HFFc6 (cell line): ENCODE measurements at regions not wholly inside any gene's neighbourhood (a gene's known extent, or its start where the extent isn't known, plus 50 kb on each side); places are given as distances from the start of the nearest gene placed in this dataset.
"Not testable (repeated sequence)": the region's sequence is repeated elsewhere in the genome, so short reads cannot be mapped to it uniquely, and the experiment has no call there.

Source experiments
- DNase-seq: peaks from one replicate; pipeline ENCODE4 v3.0.0-alpha.2; 2018
- H3K27ac Mint-ChIP-seq: 2 replicates; pipeline ENCODE4 v1.8.0; 2020; ENCODE audit warnings: mild to moderate bottlenecking, mixed read lengths
- H3K27me3 Mint-ChIP-seq: 2 replicates; pipeline ENCODE4 v1.8.0; 2021; ENCODE audit warnings: mild to moderate bottlenecking, moderate library complexity, mixed read lengths; ENCODE audit not compliant: insufficient read depth
- H3K36me3 Mint-ChIP-seq: 2 replicates; pipeline ENCODE4 v1.8.0; 2021; ENCODE audit warnings: low read depth, mixed read lengths
- H3K4me1 Mint-ChIP-seq: 2 replicates; pipeline ENCODE4 v1.8.0; 2020; ENCODE audit warnings: low read depth, mixed read lengths
- H3K4me3 Mint-ChIP-seq: 2 replicates; pipeline ENCODE4 v1.8.0; 2020; ENCODE audit warnings: mild to moderate bottlenecking, moderate library complexity, mixed read lengths
- H3K9me3 Mint-ChIP-seq: 2 replicates; pipeline ENCODE4 v1.8.0; 2020; ENCODE audit warnings: mild to moderate bottlenecking, mixed read lengths
- TF ChIP-seq, protein P1 (sequence below): fragments of 200-600 bp; sonication (generic); IDR thresholded peaks from 2 replicates; pipeline ENCODE4 v1.5.0; 2021; ENCODE audit warnings: antibody characterized with exemption, mild to moderate bottlenecking

DNA sequence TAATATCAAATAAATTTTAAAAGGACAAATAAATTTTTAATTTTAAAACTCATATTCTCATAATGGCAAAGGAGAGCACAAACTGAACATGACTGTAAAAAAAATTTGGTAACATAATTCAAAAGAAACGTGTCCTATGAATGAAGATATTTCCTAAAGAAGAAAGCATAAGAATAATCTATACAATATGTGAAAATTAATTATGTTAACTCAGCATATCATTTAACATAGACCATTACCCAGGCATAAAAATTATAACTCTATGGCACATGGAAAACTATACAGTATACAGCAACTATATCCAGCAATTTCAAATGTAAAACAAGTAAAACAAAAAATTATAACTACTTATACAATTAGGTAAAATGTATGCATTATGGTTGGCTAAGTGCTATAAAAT, 288.1 kb downstream of the SUCLG1 start:
- TF ChIP-seq, protein P1, sequence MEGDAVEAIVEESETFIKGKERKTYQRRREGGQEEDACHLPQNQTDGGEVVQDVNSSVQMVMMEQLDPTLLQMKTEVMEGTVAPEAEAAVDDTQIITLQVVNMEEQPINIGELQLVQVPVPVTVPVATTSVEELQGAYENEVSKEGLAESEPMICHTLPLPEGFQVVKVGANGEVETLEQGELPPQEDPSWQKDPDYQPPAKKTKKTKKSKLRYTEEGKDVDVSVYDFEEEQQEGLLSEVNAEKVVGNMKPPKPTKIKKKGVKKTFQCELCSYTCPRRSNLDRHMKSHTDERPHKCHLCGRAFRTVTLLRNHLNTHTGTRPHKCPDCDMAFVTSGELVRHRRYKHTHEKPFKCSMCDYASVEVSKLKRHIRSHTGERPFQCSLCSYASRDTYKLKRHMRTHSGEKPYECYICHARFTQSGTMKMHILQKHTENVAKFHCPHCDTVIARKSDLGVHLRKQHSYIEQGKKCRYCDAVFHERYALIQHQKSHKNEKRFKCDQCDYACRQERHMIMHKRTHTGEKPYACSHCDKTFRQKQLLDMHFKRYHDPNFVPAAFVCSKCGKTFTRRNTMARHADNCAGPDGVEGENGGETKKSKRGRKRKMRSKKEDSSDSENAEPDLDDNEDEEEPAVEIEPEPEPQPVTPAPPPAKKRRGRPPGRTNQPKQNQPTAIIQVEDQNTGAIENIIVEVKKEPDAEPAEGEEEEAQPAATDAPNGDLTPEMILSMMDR = no peak
- no peak overlapping the region for H3K4me3 Mint-ChIP-seq
- H3K4me1 Mint-ChIP-seq = no peaks in the 10 kb centered on the region
- H3K9me3 Mint-ChIP-seq = peaks cover 43% of the 10 kb centered on the region
- H3K27me3 Mint-ChIP-seq = peaks cover 2% of the 10 kb centered on the region; the same call in 1 of the 2 replicates
- H3K36me3 Mint-ChIP-seq = no peaks in the 10 kb centered on the region
- no peak overlapping the region for H3K27ac Mint-ChIP-seq
- no peak for DNase-seq

DNA sequence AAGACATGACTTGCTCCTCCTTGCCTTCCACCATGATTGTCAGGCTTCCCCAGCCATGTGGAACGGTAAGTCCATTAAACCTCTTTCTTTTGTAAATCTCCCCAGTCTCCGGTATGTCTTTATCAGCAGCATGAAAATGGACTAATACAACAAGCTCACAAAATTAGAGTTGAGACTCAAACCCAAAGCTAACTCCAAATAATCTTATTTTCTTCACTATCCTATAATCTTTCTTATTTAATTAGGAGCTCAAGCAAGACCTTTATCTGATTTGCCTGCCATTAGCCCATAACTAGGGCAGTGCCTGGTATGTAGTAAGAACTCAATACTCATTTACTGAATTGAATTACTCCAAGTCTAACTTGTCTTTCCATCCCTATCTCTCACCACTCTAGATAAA, 289.2 kb downstream of the SUCLG1 start:
- Mint-ChIP-seq H3K4me1 (no peaks in the 10 kb centered on the region), H3K36me3 (no peaks in the 10 kb centered on the region), H3K27ac (no peak overlapping the region), H3K4me3 (no peak overlapping the region), H3K27me3 (peaks cover 2% of the 10 kb centered on the region; the same call in 1 of the 2 replicates), H3K9me3 (peaks cover 40% of the 10 kb centered on the region)
- TF ChIP-seq, protein P1 = no peak
- DNase-seq = no peak

DNA sequence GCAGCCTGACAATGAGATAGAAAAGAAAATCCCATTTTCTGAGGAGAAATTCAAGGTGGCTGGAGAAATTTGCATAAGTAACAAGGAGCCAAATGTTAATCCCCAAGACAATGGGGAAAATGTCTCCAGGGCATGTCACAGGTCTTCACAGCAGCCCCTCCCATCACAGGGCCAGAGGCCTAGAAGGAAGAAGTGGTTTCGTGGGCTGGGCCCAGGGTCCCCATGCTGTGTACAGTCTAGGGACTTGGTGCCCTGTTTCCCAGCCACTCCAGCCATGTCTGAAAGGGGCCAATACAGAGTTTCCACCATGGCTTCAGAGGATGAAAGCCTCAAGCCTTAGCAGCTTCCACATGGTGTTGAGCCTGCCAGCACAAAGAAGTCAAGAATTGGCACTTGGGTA, 290.5 kb downstream of the SUCLG1 start:
- not testable (repeated sequence) for H3K27me3 Mint-ChIP-seq, H3K27ac Mint-ChIP-seq, H3K4me1 Mint-ChIP-seq, H3K36me3 Mint-ChIP-seq, DNase-seq, H3K4me3 Mint-ChIP-seq
- H3K9me3 Mint-ChIP-seq = peaks cover 33% of the 10 kb centered on the region

DNA sequence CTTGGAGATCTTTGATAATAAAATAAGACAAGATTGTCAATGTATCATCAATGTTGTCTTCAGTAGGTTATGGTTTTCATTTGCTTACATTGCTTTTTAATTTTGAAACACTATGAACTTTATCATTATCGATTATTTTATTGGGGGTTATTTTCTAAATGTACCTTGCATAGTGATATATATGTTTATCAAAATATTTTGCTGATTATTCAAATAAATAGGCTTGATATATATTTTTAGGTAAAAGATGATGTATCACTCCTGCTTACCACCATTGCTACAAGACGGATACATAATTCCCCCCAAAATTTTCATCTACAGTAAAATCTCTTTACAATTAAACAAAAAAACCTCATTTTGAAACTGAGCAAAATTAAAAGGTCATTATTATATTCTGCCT, 293.8 kb downstream of the SUCLG1 start:
- Mint-ChIP-seq H3K4me3 (no peak overlapping the region), H3K4me1 (no peaks in the 10 kb centered on the region), H3K9me3 (peaks cover 38% of the 10 kb centered on the region), H3K27ac (no peak overlapping the region), H3K27me3 (peaks cover 2% of the 10 kb centered on the region; the same call in 1 of the 2 replicates), H3K36me3 (no peaks in the 10 kb centered on the region)
- TF ChIP-seq, protein P1 = no peak
- no peak for DNase-seq

DNA sequence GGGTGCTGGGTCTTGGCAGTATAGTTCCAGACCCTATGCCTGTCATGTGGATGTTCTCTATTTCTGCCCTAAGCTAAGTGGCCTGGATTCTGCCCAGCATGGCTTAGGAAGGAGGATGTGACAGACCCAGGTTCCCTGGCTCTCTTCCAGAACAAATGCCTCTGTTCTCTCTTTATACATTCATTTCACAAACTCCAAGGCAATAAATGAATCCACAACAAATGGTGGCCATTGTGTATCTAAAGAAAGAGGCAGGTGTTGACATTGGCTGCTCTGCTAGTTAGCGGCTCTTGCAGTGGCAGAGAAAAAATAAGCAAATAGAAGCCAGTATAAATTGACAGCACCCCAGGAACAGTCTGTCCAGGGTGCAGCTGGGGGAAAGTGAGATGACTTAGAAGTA, 298.6 kb downstream of the SUCLG1 start:
- H3K4me3 Mint-ChIP-seq = no peak overlapping the region
- no peaks in the 10 kb centered on the region for H3K27me3 Mint-ChIP-seq
- no peak overlapping the region for H3K27ac Mint-ChIP-seq

DNA sequence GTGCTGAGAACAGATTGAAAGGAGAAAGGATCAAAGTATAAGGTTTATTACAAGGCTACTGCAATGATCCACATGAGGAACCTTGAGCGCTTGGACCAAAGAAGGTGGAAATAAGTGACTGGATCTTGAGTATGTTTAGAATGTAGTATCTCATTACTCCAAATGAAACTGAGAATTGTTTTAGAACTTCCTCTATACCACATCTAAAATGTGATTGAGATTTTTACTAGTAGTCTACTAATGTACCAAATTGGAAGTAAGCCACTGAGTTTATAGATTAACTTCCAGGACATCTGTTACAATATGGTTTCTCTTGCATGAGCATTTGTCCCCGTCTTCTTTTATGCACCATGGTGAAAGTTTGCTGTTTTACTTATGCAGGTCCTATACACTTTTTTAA, 300.5 kb downstream of the SUCLG1 start:
- Mint-ChIP-seq H3K27ac (no peak overlapping the region), H3K36me3 (no peaks in the 10 kb centered on the region), H3K4me3 (no peak overlapping the region), H3K9me3 (peaks cover 37% of the 10 kb centered on the region), H3K27me3 (no peaks in the 10 kb centered on the region), H3K4me1 (no peaks in the 10 kb centered on the region)
- DNase-seq = no peak
- TF ChIP-seq, protein P1 = no peak

More for the DNA sequence above, 298.6 kb downstream of the SUCLG1 start:
- Mint-ChIP-seq H3K36me3 (no peaks in the 10 kb centered on the region), H3K4me1 (no peaks in the 10 kb centered on the region), H3K9me3 (peaks cover 29% of the 10 kb centered on the region)
- TF ChIP-seq, protein P1 = no peak
- no peak for DNase-seq
